SK-N-SH treated with all-trans-retinoic acid at 6 μM for 48 hours (cell line): ENCODE measurements at regions not wholly inside any gene's neighbourhood (a gene's known extent, or its start where the extent isn't known, plus 50 kb on each side); places are given as distances from the start of the nearest gene placed in this dataset.
A peak's percentile ranks its signal among the peaks of the same experiment; 100 is the strongest.

ENCODE experiments used
- ATAC-seq: fragments of 200-7000 bp; cut with Tn5 transposase; 3 replicates; pipeline ENCODE4 v1.9.1; 2020; ENCODE audit warnings: mild to moderate bottlenecking, moderate library complexity
- ARNTL ChIP-seq: fragments of 450-650 bp; formaldehyde crosslinking; IDR thresholded peaks from 2 replicates; pipeline ENCODE4 v1.5.0; 2020; ENCODE audit warnings: low read depth, mild to moderate bottlenecking, moderate library complexity, borderline replicate concordance
- BACH2 ChIP-seq: fragments of 250-450 bp; sonication (Bioruptor Pico); IDR thresholded peaks from 2 replicates; pipeline ENCODE4 v1.9.0; 2021; ENCODE audit warnings: mild to moderate bottlenecking, borderline replicate concordance
- CSDC2 ChIP-seq: fragments of 250-450 bp; sonication (Bioruptor Pico); IDR thresholded peaks from 2 replicates; pipeline ENCODE4 v1.5.0; 2020; ENCODE audit warnings: mild to moderate bottlenecking, moderate library complexity
- CSRNP3 ChIP-seq: fragments of 250-450 bp; sonication (Bioruptor Pico); IDR thresholded peaks from 2 replicates; pipeline ENCODE4 v1.5.1; 2021; ENCODE audit warnings: mild to moderate bottlenecking, moderate library complexity
- GLIS3 ChIP-seq: fragments of 250-450 bp; sonication (Bioruptor Pico); IDR thresholded peaks from 2 replicates; pipeline ENCODE4 v1.5.0; 2020; ENCODE audit warnings: mild to moderate bottlenecking, moderate library complexity
- ISL1 ChIP-seq: fragments of 250-450 bp; sonication (Bioruptor Pico); IDR thresholded peaks from 2 replicates; pipeline ENCODE4 v2.1.2; 2022; ENCODE audit warnings: mild to moderate bottlenecking, moderate library complexity
- PATZ1 ChIP-seq: fragments of 250-450 bp; sonication (Bioruptor Pico); IDR thresholded peaks from 2 replicates; pipeline ENCODE4 v1.8.0; 2020; ENCODE audit warnings: mild to moderate bottlenecking, moderate library complexity, borderline replicate concordance
- POU6F1 ChIP-seq: fragments of 250-450 bp; sonication (Bioruptor Pico); IDR thresholded peaks from 2 replicates; pipeline ENCODE4 v1.8.0; 2021; ENCODE audit warnings: low read depth, mild to moderate bottlenecking, moderate library complexity, borderline replicate concordance
- PPARA ChIP-seq: fragments of 250-450 bp; sonication (Bioruptor Pico); IDR thresholded peaks from 2 replicates; pipeline ENCODE4 v1.5.0; 2020; ENCODE audit warnings: mild to moderate bottlenecking, borderline replicate concordance
- RARB ChIP-seq: fragments of 250-450 bp; sonication (Bioruptor Pico); IDR thresholded peaks from 2 replicates; pipeline ENCODE4 v1.8.0; 2021; ENCODE audit warnings: mild to moderate bottlenecking, moderate library complexity
- TCF4 ChIP-seq: fragments of 250-450 bp; sonication (Bioruptor Pico); IDR thresholded peaks from 2 replicates; pipeline ENCODE4 v1.8.0; 2021; ENCODE audit warnings: mild to moderate bottlenecking, moderate library complexity, borderline replicate concordance
- TOX ChIP-seq: fragments of 250-450 bp; sonication (Bioruptor Pico); IDR thresholded peaks from 2 replicates; pipeline ENCODE4 v1.8.0; 2021; ENCODE audit warnings: mild to moderate bottlenecking, moderate library complexity, borderline replicate concordance
- ZC3H10 ChIP-seq: fragments of 250-450 bp; sonication (Bioruptor Pico); IDR thresholded peaks from 2 replicates; pipeline ENCODE4 v1.5.1; 2021; ENCODE audit warnings: mild to moderate bottlenecking, moderate library complexity
- ZFP30 ChIP-seq: fragments of 450-650 bp; formaldehyde crosslinking; IDR thresholded peaks from 2 replicates; pipeline ENCODE4 v1.5.0; 2022; ENCODE audit warnings: mild to moderate bottlenecking, moderate library complexity
- ZNF565 ChIP-seq: fragments of 450-650 bp; formaldehyde crosslinking; conservative IDR thresholded peaks from 2 replicates; pipeline ENCODE4 v1.5.0; 2020; ENCODE audit warnings: low read depth, mild to moderate bottlenecking, moderate library complexity
- ZNF70 ChIP-seq: fragments of 450-650 bp; formaldehyde crosslinking; IDR thresholded peaks from 2 replicates; pipeline ENCODE4 v1.5.0; 2020; ENCODE audit warnings: mild to moderate bottlenecking, moderate library complexity
- ZNF8 ChIP-seq: fragments of 450-650 bp; formaldehyde crosslinking; IDR thresholded peaks from 2 replicates; pipeline ENCODE4 v1.5.0; 2020; ENCODE audit warnings: mild to moderate bottlenecking, moderate library complexity
- TF ChIP-seq, protein P1 (sequence below): fragments of 250-450 bp; sonication (Bioruptor Pico); IDR thresholded peaks from 2 replicates; pipeline ENCODE4 v1.5.0; 2020; ENCODE audit warnings: mild to moderate bottlenecking, moderate library complexity

DNA sequence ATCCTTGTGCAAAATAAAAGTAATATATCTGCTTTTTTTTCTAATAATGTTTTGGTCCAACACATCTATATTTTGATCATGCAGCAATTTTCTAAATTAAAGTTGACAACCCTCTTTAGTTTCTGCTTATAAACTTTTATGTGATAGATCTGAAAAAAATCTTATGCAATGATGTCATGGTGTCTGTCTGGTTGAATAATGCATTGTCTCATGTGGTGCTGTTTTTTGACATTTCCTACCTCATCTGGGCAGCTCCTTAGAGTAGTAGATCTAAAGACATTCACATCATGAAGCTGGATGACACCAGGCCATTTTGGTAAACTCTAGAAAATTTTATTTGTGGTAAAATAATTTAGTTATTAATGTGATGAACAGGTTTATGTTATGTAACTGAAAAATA, 106.8 kb upstream of the FN1 start:
- TF ChIP-seq ISL1 (CRISPR knock-in tag) (peak; percentile 60), ZC3H10 (CRISPR knock-in tag) (no peak), PPARA (CRISPR knock-in tag) (no peak)
- ATAC-seq: no peak

- peak; percentile 96 for ATAC-seq
- no peak for TF ChIP-seq TCF4 (CRISPR knock-in tag)
- no peak for TF ChIP-seq PPARA (CRISPR knock-in tag)
- TF ChIP-seq CSRNP3 (CRISPR knock-in tag): no peak
- no peak for TF ChIP-seq CSDC2
- TF ChIP-seq, all 23 proteins: peak for 0
These were observed 104.8 kb upstream of the FN1 start for GRCh38 chr2:215540658-215541057.

- ATAC-seq: no peak
- TF ChIP-seq ZNF565 (CRISPR knock-in tag) (no peak), RARB (no peak), BACH2 (CRISPR knock-in tag) (no peak), TOX (CRISPR knock-in tag) (no peak), ARNTL (CRISPR knock-in tag) (no peak), ZNF70 (CRISPR knock-in tag) (no peak), ZFP30 (no peak)
These were observed 101.7 kb upstream of the FN1 start for GRCh38 chr2:215537611-215538010.

- TF ChIP-seq ZNF565 (CRISPR knock-in tag) (no peak), ISL1 (CRISPR knock-in tag) (peak; percentile 80)
- no peak for ATAC-seq
These were observed 100.6 kb upstream of the FN1 start for GRCh38 chr2:215536510-215536909.

DNA sequence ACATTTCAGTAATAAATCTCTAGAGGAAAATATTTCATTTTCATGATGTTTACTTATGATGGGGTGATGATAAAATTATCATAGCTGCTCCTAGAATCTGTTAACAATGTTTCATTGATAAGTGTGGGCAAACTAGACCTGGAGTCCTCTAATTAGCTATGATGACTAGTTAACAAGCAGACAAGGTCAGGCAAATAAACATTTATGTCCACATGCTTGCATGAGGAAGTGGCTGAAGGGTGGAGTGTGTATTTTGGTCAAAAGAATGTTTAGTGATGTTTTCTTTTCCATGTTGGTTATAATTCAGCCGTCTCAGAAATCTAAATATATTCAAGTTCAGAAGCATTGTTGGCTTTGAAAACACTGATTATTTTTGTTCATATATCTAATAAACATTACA, 99.9 kb upstream of the FN1 start:
- no peak for ATAC-seq
- no peak for TF ChIP-seq ZNF8
- no peak for TF ChIP-seq ARNTL (CRISPR knock-in tag)
- TF ChIP-seq, protein P1, sequence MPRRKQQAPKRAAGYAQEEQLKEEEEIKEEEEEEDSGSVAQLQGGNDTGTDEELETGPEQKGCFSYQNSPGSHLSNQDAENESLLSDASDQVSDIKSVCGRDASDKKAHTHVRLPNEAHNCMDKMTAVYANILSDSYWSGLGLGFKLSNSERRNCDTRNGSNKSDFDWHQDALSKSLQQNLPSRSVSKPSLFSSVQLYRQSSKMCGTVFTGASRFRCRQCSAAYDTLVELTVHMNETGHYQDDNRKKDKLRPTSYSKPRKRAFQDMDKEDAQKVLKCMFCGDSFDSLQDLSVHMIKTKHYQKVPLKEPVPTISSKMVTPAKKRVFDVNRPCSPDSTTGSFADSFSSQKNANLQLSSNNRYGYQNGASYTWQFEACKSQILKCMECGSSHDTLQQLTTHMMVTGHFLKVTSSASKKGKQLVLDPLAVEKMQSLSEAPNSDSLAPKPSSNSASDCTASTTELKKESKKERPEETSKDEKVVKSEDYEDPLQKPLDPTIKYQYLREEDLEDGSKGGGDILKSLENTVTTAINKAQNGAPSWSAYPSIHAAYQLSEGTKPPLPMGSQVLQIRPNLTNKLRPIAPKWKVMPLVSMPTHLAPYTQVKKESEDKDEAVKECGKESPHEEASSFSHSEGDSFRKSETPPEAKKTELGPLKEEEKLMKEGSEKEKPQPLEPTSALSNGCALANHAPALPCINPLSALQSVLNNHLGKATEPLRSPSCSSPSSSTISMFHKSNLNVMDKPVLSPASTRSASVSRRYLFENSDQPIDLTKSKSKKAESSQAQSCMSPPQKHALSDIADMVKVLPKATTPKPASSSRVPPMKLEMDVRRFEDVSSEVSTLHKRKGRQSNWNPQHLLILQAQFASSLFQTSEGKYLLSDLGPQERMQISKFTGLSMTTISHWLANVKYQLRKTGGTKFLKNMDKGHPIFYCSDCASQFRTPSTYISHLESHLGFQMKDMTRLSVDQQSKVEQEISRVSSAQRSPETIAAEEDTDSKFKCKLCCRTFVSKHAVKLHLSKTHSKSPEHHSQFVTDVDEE (CRISPR knock-in tag): no peak
- no peak for TF ChIP-seq ISL1 (CRISPR knock-in tag)
- no peak for TF ChIP-seq ZC3H10 (CRISPR knock-in tag)
- TF ChIP-seq POU6F1 (CRISPR knock-in tag): no peak
- no peak for TF ChIP-seq CSRNP3 (CRISPR knock-in tag)
- TF ChIP-seq CSDC2: no peak
- no peak for TF ChIP-seq GLIS3
- no peak for TF ChIP-seq PATZ1 (CRISPR knock-in tag)
- no peak for TF ChIP-seq BACH2 (CRISPR knock-in tag)
- no peak for TF ChIP-seq PPARA (CRISPR knock-in tag)
- no peak for TF ChIP-seq RARB
